ENCODE measurements at regions not wholly inside any gene's neighbourhood (a gene's known extent, or its start where the extent isn't known, plus 50 kb on each side); places are given as distances from the start of the nearest gene placed in this dataset.

GRCh38 chr10:29136411-29136810 lies 152.5 kb upstream of the LYZL1 start:
- TF ChIP-seq EZH2 (IDR thresholded peaks at IDR 0.05; ENCODE audit: insufficient read depth, low read length) = no peak
- no peak for TF ChIP-seq CTCF (IDR thresholded peaks at IDR 0.05; ENCODE audit: insufficient read depth, low read depth, low read length)
